ENCODE measurements at regions not wholly inside any gene's neighbourhood (a gene's known extent, or its start where the extent isn't known, plus 50 kb on each side); places are given as distances from the start of the nearest gene placed in this dataset.

DNA sequence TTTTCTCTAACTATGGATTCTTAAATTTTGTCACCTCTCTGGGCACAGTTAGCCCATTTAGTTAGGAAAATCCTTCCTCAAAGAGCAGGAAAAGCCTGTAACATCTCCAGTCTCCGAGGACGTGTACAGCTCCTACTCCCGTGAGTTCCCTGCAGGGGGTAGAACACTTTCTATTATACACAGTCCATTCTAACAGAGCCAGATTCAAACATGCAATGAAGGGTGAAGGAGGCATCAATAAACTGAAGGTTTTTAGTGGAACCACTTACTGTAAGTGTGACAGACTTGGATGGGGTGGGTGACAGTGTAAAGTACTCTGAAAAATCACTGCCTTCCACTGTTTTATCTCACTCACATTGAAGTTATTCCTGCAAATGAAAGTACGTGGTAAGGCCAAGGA, 204.7 kb upstream of the DACH1 start:
- H3K27ac Mint-ChIP-seq (ENCODE audit: low read depth, unreplicated experiment), result no peak overlapping the region
- CTCF ChIA-PET, result no interaction called here
- no peak overlapping the region for H3K4me3 Mint-ChIP-seq (ENCODE audit: unreplicated experiment)
- H3K4me1 Mint-ChIP-seq (ENCODE audit: insufficient read depth, unreplicated experiment), result no peaks in the 10 kb centered on the region
- peaks cover 13% of the 10 kb centered on the region for H3K27me3 Mint-ChIP-seq (ENCODE audit: insufficient read depth, unreplicated experiment)
- H3K9me3 Mint-ChIP-seq (ENCODE audit: unreplicated experiment), result no peaks in the 10 kb centered on the region
- POLR2A ChIA-PET, result no interaction called here
- intact Hi-C loops (cut with micrococcal nuclease), result no loop called here
- TF ChIP-seq, protein P1, sequence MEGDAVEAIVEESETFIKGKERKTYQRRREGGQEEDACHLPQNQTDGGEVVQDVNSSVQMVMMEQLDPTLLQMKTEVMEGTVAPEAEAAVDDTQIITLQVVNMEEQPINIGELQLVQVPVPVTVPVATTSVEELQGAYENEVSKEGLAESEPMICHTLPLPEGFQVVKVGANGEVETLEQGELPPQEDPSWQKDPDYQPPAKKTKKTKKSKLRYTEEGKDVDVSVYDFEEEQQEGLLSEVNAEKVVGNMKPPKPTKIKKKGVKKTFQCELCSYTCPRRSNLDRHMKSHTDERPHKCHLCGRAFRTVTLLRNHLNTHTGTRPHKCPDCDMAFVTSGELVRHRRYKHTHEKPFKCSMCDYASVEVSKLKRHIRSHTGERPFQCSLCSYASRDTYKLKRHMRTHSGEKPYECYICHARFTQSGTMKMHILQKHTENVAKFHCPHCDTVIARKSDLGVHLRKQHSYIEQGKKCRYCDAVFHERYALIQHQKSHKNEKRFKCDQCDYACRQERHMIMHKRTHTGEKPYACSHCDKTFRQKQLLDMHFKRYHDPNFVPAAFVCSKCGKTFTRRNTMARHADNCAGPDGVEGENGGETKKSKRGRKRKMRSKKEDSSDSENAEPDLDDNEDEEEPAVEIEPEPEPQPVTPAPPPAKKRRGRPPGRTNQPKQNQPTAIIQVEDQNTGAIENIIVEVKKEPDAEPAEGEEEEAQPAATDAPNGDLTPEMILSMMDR (IDR thresholded peaks at IDR 0.05; ENCODE audit: unreplicated experiment), result no peak
- DNase-seq (ENCODE audit: unreplicated experiment), result no peak
- H3K36me3 Mint-ChIP-seq (ENCODE audit: insufficient read depth, unreplicated experiment), result no peaks in the 10 kb centered on the region
- BruUV-seq (replicated peaks), result no TSS peak

DNA sequence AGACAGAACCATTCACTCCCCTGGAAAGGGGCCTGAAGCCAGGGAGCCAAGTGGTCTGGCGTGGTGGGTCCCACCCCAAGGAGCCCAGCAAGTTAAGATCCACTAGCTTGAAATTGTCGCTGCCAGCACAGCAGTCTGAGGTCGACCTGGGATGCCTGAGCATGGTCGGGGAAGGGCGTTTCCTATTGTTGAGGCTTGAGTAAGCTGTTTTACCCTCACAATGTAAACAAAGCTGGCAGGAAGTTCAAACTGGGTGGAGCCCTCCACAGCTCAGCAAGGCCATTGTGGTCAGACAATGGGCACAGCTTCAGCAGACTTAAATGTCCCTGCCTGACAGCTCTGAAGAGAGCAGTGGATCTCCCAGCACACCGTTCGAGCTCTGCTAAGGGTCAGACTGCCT, 195.6 kb upstream of the DACH1 start:
- intact Hi-C loops (cut with micrococcal nuclease), result no loop called here
- Mint-ChIP-seq H3K27me3 (ENCODE audit: insufficient read depth, unreplicated experiment) (peaks cover 13% of the 10 kb centered on the region), H3K4me3 (ENCODE audit: unreplicated experiment) (no peak overlapping the region), H3K9me3 (ENCODE audit: unreplicated experiment) (peaks cover 14% of the 10 kb centered on the region), H3K36me3 (ENCODE audit: insufficient read depth, unreplicated experiment) (no peaks in the 10 kb centered on the region), H3K27ac (ENCODE audit: low read depth, unreplicated experiment) (no peak overlapping the region), H3K4me1 (ENCODE audit: insufficient read depth, unreplicated experiment) (no peaks in the 10 kb centered on the region)
- POLR2A ChIA-PET, result no interaction called here
- no TSS peak for BruUV-seq (replicated peaks)
- TF ChIP-seq, protein P1 (IDR thresholded peaks at IDR 0.05; ENCODE audit: unreplicated experiment), result no peak
- peak; percentile 9 for DNase-seq (ENCODE audit: unreplicated experiment)
- CTCF ChIA-PET, result no interaction called here

DNA sequence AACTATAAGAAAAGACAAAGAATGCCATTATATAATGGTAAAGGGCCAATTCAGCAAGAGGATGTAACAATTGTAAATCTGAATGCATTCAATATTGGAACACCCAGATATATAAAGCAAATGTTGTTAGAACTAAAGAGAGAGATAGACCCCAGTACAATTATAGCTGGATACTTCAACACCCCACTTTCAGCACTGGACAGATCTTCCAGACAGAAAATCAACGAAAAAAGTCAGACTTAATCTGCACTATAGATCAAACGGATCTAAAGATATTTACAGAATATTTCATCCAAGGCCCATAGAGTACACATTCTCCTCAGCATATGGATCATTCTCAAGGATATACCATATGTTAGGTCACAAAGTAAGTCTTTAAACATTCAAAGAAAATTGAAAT, 194.6 kb upstream of the DACH1 start:
- TF ChIP-seq, protein P1 (IDR thresholded peaks at IDR 0.05; ENCODE audit: unreplicated experiment), result no peak
- DNase-seq (ENCODE audit: unreplicated experiment), result no peak
- BruUV-seq (replicated peaks), result no TSS peak
- intact Hi-C loops (cut with micrococcal nuclease), result no loop called here
- ChIA-PET CTCF (no interaction called here), POLR2A (interaction anchor here (0.7 kb wide), 1 partner anchor 17 kb away, joined by 3 read pairs; no protein-coding TSS in a partner anchor)
- H3K36me3 Mint-ChIP-seq (ENCODE audit: insufficient read depth, unreplicated experiment), result no peaks in the 10 kb centered on the region
- no peak overlapping the region for H3K27ac Mint-ChIP-seq (ENCODE audit: low read depth, unreplicated experiment)
- H3K27me3 Mint-ChIP-seq (ENCODE audit: insufficient read depth, unreplicated experiment), result peaks cover 14% of the 10 kb centered on the region
- H3K4me1 Mint-ChIP-seq (ENCODE audit: insufficient read depth, unreplicated experiment), result no peaks in the 10 kb centered on the region
- no peak overlapping the region for H3K4me3 Mint-ChIP-seq (ENCODE audit: unreplicated experiment)
- H3K9me3 Mint-ChIP-seq (ENCODE audit: unreplicated experiment), result peaks cover 14% of the 10 kb centered on the region

DNA sequence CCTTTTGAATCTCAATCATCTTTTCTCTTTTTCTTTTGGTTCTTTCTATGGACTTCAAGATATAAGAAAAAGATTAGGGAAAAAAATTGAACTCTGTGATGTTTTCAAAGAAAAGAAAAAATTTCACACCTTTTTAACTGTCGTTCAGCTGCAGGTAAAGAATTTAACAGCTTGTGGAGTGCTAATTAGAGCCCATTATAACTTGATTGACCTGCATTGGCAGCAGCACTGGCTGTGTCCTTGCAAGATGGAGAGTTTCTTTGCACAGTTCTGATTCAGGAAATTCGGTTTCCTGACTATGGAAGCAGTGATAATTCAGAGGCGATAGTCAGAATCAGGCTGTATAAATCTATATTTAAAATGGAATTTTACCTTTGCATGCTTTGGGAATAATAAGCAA, 183.2 kb upstream of the DACH1 start:
- TF ChIP-seq, protein P1 (IDR thresholded peaks at IDR 0.05; ENCODE audit: unreplicated experiment), result no peak
- DNase-seq (ENCODE audit: unreplicated experiment), result no peak
- no peak overlapping the region for H3K27ac Mint-ChIP-seq (ENCODE audit: low read depth, unreplicated experiment)
- CTCF ChIA-PET, result no interaction called here
- POLR2A ChIA-PET, result no interaction called here
- H3K36me3 Mint-ChIP-seq (ENCODE audit: insufficient read depth, unreplicated experiment), result no peaks in the 10 kb centered on the region
- no TSS peak for BruUV-seq (replicated peaks)
- H3K27me3 Mint-ChIP-seq (ENCODE audit: insufficient read depth, unreplicated experiment), result peaks cover 14% of the 10 kb centered on the region
- H3K9me3 Mint-ChIP-seq (ENCODE audit: unreplicated experiment), result no peaks in the 10 kb centered on the region
- H3K4me1 Mint-ChIP-seq (ENCODE audit: insufficient read depth, unreplicated experiment), result no peaks in the 10 kb centered on the region
- intact Hi-C loops (cut with micrococcal nuclease), result no loop called here
- H3K4me3 Mint-ChIP-seq (ENCODE audit: unreplicated experiment), result no peak overlapping the region

Data from MCF 10A (cell line).